HG03060 (cell line): ENCODE measurements at regions not wholly inside any gene's neighbourhood (a gene's known extent, or its start where the extent isn't known, plus 50 kb on each side); places are given as distances from the start of the nearest gene placed in this dataset.
"Not testable (repeated sequence)": the region's sequence is repeated elsewhere in the genome, so short reads cannot be mapped to it uniquely, and the experiment has no call there.

ENCODE experiments used
- ATAC-seq: cut with Tn5 transposase; IDR thresholded peaks from one replicate; pipeline ENCODE4 v1.9.1; 2021; ENCODE audit warnings: low read depth, moderate number of reproducible peaks; ENCODE audit not compliant: unreplicated experiment

DNA sequence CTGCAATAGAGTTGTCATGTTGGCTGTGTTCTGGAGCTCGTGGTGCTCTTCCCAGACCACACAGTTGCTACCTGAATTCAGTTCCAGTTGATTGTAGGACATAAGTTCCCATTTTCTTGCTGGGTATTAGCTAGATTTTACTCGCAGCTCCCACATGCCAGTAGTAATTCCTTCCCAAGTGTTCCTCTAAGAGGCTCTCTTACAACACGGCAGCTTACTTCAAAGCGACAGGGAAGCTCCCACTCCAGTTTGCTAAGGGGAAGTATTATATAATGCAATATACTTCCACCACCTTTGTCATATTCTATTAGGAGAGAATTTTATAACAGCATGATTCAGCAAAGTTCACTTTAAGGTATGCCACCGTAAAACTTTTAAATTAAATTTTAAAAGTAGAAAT, 623.0 kb downstream of the SLCO4C1 start:
- no peak for ATAC-seq

DNA sequence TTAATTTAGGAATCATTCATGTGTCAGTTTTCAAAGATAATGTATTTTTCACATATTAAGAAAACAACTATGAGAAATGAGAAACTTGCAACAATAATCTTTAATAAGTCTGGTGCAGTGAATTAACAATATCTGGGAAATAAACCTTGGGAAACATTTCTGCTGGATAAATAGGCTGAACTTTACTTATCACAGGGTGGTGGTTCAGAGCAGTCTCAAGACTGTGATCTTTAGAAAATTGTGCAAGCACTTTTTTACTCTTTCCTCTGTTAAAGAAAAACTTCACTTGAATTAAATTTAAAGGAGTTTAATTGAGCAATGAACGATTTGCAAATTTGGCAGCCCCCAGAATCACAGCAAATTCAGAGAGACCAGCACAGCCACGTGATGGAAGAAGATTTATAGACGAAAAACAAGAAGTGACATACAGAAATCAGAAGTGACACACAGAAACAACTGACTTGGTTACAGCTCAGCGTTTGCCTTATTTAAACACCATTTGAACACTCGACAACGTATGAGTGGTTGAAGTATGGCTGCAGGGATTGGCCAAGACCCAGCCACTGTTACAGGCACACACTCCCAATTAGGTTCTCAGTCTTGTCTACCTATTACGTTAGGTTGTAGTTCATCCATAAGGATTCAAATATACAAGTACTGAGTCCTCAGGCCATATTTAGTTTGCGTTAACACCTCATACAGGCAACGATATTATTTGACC, 631.9 kb downstream of the SLCO4C1 start:
- no peak for ATAC-seq

DNA sequence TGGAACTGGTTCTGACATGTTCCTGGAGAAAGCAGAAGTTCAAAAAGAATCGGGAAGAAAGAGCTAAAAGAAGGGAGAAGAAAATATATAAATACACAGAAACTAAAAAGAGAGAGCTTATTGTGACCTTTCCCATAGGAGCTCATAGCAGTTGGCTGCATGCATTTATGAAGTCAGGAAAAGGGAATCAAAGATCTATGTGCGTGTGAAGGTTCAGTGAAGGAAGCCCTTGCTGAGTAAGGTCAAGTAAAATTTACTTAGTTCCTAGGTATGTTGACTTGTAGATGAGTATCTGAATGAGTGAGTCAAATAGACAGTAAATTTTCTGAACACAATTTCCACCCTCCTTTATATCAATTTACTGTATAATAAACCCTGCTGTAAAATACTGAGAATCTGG, 632.5 kb downstream of the SLCO4C1 start:
- ATAC-seq = no peak

DNA sequence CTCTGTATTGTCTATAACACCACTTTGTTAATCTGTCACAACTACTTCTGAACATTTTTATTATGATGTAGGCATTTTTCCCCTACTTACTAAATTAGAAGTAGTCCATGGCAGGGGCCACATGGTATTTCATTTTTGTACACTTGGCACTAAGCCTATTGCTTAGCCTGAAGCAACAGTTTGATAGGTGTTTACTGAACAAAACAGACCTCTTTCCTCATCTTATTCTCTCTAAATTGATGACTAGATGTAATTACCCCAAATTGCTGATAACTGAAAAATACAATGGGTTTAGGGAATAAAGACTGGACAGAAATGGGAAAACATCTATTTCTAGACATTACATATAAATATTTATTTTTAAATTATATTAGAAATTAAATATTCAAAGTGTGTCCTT, 633.8 kb downstream of the SLCO4C1 start:
- ATAC-seq = no peak

DNA sequence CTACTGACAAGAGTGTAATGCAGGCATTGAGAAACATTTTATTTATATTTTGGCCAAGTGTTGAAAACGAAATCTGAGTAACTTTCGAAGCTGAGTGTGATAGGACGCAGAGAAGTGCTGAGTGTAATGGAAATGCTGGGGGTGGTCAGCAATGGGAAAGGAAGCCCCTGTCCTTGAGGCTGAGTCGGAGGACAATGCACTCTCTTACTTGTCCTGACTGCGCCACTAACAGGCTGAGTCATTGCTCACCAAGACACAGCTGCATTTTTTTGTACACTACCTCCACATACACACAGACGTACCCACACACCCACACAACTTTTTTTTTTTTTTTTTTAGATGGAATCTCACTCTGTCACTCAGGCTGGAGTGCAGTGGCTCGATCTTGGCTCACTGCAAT, 637.7 kb downstream of the SLCO4C1 start:
- ATAC-seq = no peak

DNA sequence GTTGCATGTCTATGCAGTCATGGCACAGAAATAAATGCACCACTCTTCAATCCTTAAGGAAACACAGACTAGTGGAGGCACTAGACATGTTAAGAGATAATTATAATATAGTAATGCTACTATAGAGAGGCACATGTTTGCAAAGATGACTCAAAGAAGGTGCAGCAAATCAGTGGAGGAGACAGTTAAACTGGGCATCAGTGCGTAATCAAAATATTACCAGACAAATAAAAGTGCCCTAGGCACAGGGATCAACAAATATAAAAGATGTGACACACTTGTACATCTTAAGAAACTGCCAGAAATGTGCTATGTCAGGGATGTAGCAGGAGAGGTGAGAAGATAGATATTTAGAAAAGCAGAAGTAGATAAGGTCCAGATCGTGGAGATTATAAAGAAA, 642.1 kb downstream of the SLCO4C1 start:
- no peak for ATAC-seq

DNA sequence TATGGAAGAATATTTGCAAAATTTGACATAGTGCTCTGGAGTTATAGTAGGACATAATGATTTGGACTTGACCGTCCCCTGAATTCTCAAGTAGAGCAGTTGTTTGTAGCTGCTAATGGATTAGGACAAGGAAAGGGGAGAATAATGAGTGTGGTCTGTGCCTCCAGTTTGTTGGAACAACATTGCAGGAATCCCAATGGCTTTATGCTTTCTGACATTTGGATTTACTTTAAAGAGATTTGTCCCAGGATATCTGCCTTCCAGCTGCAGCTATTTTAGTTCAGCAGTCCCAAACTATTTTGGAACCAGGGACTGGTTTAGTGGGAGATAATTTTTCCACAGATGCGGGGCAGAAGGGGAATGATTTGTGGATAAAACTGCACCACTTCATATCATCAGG, 648.2 kb downstream of the SLCO4C1 start:
- no peak for ATAC-seq

DNA sequence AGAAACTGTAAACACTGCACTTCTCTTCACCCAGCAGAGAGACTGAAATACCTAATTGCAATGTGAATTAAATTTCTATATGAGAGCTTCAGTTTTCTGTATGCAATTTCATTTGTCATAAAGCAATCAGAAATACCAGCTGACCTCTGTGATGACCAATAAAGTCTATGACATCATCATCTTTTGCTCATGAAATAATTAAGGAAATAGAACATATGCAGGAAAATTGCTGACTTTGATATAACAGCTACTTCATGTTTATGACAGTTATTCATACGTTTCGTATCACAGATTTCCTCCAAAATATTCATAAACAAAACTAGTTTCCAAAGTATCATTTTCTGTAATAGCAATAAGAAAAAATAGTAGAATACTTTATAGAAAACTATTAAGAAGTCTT, 652.3 kb downstream of the SLCO4C1 start:
- no peak for ATAC-seq

DNA sequence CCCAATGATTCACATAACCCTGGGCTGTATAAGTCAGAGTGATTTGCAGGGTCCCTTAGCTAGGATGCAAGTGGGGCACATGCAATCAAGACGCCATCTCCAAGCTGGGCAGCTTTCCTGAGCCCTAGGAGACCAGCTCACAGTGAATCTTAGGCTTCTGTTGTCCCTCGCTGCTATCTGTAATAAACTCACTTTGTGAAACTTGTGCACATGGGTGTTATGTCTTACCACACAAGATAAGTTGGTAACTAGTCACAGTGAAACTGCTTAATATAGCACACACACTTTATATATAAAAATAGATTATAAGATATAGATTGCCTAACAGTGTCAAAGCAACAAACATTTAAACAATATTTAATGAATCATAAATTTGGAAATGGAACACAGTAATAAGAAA, 658.5 kb downstream of the SLCO4C1 start:
- no peak for ATAC-seq

DNA sequence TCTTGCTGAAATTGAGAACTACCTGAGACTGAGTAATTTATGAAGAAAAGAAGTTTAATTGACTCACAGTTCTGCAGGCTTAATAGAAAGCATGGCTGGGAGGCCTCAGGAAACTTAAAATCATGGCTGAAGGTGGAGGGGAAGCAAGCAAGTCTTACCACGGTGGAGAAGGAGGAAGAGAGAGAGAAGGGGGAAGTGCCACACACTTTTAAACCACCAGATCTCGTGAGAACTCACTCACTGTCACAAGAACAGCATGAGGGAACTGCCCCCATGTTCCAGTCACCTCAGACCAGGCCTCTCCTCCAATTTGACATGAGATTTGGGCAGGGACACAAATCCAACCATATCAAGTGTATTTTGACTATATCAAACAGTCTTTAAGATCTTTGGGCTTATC, 668.3 kb downstream of the SLCO4C1 start:
- not testable (repeated sequence) for ATAC-seq

DNA sequence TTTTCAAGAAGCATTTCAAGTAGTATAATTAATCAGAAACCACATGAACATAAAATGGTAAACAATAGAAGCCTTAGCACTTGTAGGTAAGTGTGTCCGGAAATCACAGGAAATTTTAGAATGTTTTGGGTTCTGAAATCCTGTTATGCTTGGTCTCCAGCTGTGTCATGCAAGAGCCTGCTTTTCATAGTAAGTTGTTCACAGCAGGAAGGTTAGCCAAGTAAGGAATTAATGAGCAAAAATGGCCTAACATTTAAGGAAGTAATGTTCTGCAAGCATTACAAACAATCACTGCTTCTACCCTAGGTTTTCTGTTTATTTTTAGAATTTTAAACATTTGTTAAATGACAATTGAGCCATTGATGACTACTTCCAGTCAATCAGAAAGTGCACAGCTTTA, 669.5 kb downstream of the SLCO4C1 start:
- no peak for ATAC-seq

DNA sequence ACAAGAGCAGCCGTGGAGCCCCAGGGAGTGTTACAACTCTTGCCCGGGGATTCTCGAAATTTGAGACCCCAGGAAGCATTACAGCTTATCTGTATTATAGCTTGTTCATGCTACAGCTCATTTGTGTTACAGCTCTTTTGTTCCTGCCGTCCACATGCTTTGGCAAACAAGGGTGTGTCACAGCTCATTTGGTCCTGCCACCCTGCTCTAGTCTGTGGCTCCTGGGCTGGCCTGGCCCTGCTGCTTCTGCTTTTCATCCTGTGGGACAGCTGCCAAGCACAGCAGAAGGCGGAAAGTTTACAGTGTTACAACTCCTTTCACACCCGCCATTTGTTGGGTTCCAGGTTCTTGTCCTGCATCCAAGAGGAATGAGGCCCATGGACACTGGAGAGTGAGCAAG, 685.0 kb downstream of the SLCO4C1 start:
- no peak for ATAC-seq

DNA sequence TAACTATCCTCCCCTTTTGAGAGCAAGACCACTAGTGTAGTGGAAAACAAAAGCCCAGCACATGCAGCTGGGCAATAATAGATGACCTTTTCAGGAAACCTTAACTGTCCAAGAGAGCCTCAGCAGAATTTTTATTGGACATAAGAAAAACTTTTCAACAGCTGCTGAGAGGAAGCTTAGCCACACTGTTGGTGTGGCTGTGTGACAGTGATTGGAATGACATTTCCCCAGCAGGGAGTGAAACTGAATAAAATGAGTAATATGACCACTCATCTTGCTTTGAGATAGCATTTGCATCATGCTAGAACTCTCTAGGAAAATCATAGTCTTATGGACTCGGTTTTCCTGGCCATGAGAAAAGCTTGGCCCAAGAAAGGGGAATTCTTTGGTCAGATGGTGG, 687.8 kb downstream of the SLCO4C1 start:
- no peak for ATAC-seq

DNA sequence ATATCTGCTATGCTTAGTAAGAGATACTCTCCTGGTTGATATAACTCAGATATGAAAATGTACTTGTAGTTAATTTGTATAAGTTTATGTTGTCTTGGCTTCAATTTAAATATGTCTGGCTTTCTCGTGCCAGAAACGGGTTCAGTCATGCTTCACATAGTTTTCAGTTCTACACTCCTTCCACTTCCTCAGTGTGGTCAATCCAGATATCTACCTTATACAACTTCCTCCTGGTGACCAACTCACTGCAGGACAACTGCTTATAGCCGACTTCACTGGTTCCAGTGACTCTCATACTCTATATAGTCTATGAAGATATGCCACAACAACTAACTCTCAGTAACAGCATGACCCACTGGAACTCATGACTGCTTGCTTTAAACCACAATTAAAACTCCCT, 690.4 kb downstream of the SLCO4C1 start:
- ATAC-seq = peak; percentile 79

DNA sequence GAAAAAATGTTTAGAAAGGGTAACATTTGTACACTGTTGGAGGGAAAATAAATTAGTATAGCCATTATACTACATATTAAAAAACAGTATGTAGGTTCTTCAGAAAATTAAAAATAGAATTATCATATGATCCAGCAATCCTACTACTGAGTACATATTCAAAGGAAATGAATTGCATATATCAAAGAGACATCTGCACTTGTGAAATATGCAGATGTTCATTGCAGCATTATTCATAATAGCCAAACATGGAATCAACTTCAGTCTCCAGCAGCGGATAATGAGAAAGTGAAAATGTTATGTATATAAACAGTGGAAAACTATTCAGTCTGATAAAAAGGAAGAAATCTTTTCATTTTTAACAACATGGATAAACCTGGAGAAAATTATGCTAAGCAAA, 695.5 kb downstream of the SLCO4C1 start:
- no peak for ATAC-seq

DNA sequence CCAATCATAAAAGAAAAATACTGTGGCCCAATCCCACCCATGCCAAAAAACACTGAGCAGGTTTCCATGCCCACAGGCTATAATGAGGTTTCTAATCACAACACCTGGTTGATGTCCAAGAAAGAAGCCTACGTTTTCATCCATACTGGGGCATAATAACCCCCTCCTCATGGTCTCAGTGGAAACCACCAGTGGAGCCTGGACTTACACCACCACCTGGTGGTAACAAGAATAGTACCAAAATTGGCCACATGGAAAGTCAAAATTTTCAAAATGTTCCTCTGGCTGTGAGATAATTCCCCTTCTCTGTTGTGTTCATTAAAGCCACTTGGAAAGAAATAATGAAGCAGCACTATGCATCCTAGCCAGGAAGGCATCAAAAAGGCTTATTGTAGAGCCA, 687.3 kb upstream of the ST8SIA4 start:
- no peak for ATAC-seq

DNA sequence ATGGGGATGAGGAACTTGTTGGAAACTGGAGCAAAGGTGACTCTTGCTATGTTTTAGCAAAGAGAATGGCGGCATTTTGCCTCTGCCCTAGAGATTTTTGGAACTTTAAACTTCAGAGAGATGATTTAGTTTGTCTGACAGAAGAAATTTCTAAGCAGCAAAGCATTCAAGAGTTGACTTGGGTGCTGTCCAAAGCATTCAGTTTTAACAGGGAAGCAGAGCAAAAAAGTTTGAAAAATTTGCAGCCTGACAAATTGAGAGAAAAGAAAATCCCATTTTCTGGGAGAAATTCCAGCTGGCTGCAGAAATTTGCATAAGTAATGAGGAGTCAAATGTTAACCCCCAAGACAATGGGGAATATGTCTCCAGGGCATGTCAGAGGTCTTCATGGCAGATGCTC, 682.3 kb upstream of the ST8SIA4 start:
- ATAC-seq = no peak

DNA sequence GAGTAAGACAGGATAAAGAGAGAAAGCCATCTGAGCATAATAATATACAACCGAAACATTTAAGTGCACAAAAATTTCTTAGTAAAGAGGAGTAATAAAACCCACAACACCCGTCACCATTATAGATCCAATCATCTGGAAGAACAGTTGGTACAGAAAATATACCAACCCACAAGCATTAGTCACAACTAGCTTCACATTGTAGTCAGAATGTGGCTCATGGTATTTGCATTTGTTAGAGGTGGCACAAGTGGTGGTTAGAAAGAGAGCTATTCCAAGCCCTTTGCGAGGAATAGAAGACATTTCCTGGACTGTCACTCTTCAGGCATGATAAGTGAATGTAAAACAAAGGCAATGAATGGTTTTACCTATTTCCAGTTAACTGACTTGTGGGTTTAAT, 677.5 kb upstream of the ST8SIA4 start:
- ATAC-seq = no peak

DNA sequence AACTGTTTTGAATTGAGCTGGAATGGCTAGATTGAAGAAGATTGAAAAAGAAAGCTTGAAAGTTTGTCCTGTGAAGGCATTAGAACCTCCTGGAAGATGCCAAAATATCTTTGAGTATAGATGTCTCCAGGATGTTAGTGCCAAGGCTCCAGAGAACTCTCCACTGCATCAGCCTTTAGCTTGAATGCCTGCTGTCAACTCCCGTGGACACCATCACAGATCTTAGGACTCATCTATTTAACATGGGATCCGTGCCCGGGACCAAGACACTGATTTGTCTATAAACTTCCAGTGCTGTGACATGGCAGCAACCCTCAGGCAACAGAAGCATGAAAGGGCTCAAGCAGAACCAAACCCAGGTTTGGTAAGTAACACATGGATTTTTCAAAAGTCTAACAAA, 670.9 kb upstream of the ST8SIA4 start:
- no peak for ATAC-seq

DNA sequence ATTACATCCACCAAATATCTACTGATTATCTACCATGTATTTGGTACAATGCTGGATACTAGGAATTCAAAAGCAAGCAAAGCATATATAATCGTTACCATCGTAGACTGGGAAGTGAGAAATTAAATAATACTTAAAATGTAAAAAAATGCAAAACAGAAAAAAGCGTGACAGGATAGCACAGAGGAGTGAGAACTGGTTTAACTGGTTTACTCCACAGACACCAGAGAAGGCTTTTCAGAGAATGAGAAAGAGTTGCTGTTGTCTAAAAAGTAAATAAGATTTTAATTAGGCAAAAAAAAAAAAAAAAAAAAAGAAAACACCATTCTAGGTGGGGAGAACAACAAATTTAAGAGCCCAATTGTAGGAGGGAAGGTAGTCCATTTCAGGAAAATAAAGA, 657.9 kb upstream of the ST8SIA4 start:
- ATAC-seq = no peak

DNA sequence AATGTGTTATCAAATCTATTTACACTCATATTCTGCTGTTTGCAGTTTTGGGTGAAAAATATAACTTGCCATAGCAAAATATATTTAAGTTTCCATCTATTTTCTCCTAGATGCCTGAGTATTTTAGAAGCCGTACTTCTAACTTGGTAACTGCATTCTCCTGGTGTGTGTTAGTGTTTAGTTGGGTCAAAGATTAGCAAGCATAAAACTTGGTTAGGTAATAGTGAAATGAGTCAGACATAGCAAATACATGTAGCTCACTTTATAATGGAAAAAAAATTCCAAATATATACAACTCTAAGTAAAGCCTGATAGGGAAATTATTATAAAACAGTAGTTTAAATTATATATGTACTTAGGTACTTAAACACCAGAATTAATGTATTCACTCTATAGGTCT, 640.7 kb upstream of the ST8SIA4 start:
- ATAC-seq = no peak

DNA sequence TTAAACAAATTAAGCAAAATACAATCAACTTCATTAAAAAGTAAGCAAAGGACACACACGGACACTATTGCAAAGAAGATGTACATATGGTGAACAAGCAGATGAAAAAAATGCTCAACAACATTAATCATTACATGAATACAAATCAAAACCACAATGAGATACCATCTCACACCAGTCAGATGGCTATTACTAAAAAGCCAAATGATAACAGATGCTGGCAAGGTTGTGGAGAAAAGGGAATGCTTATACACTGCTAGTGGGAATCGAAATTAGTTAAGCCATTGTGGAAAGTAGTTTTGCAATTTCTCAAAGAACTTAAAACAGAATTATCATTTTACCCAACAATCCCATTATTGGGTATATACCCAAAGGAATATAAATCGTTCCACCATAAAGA, 636.2 kb upstream of the ST8SIA4 start:
- ATAC-seq = no peak

DNA sequence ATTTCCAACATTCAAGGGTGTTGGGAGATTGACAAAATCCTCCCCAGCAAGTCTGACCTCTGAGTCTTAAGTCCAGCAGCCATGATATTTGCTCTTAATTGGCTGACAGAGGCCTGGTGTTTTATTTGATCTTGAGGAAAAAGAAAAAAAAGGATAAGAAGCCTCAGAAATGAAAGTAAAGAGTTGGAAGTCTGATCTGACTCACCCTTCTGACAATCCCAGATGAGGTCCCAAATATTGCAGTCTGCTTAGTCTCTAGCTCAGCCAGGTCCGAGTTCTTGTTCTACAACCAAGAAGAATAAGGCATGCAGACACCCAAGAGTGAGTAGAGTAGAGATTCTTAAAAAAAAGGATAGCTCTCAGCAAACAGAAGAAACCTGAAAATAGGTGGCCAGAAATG, 632.5 kb upstream of the ST8SIA4 start:
- no peak for ATAC-seq
